Mesenchymal stem cell (in vitro differentiated cells and primary cell): ENCODE measurements at regions not wholly inside any gene's neighbourhood (a gene's known extent, or its start where the extent isn't known, plus 50 kb on each side); places are given as distances from the start of the nearest gene placed in this dataset.

Source experiments
- DNase-seq: peaks from one replicate; pipeline ENCODE4 v3.0.0-alpha.2; 2013
- H2AFZ ChIP-seq: one replicate; pipeline ENCODE4 v1.6.1; 2013; ENCODE audit warnings: low read depth, mild to moderate bottlenecking, control low read depth, inconsistent platforms, low read length, moderate library complexity
- H2AK5ac ChIP-seq: 2 replicates; pipeline ENCODE4 v1.6.1; 2013; ENCODE audit warnings: low read length, moderate library complexity, mild to moderate bottlenecking, inconsistent platforms; ENCODE audit not compliant: severe bottlenecking
- H2BK120ac ChIP-seq: one replicate; pipeline ENCODE4 v1.6.1; 2013; ENCODE audit warnings: low read depth, mild to moderate bottlenecking, inconsistent platforms, low read length, moderate library complexity
- H2BK12ac ChIP-seq, 2 experiments: one replicate each; pipeline ENCODE4 v1.6.1; 2013; ENCODE audit warnings: inconsistent platforms in 2 of 2, low read length in 2 of 2, mild to moderate bottlenecking in 2 of 2, moderate library complexity in 2 of 2, control low read depth in 1 of 2
- H2BK15ac ChIP-seq: one replicate; pipeline ENCODE4 v1.6.1; 2013; ENCODE audit warnings: mild to moderate bottlenecking, low read depth, inconsistent platforms; ENCODE audit not compliant: poor library complexity, severe bottlenecking
- H2BK5ac ChIP-seq: 2 replicates; pipeline ENCODE4 v1.6.1; 2013; ENCODE audit warnings: low read depth, mild to moderate bottlenecking, low read length, control low read depth, inconsistent platforms; ENCODE audit not compliant: poor library complexity, severe bottlenecking
- H3K14ac ChIP-seq, 2 experiments: one replicate each; pipeline ENCODE4 v1.6.1; 2013; ENCODE audit warnings: inconsistent platforms in 2 of 2, low read length in 2 of 2, control low read depth in 1 of 2, mild to moderate bottlenecking in 1 of 2, moderate library complexity in 1 of 2
- H3K18ac ChIP-seq, 2 experiments: one replicate each; pipeline ENCODE4 v1.6.1; 2013; ENCODE audit warnings: inconsistent platforms in 2 of 2, low read length in 2 of 2, control low read depth in 1 of 2, low read depth in 1 of 2, mild to moderate bottlenecking in 1 of 2
- H3K23ac ChIP-seq, 2 experiments: one replicate each; pipeline ENCODE4 v1.6.1; 2013; ENCODE audit warnings: inconsistent platforms in 2 of 2, low read length in 2 of 2, mild to moderate bottlenecking in 2 of 2, moderate library complexity in 2 of 2, control low read depth in 1 of 2
- H3K27ac ChIP-seq: 2 replicates; pipeline ENCODE4 v1.5.1; 2013; ENCODE audit warnings: mild to moderate bottlenecking, moderate library complexity, low read length, control low read depth, inconsistent platforms; ENCODE audit not compliant: poor library complexity, severe bottlenecking
- H3K27me3 ChIP-seq, 2 experiments: 2 replicates each; pipeline versions ENCODE4 v1.6.1 to v1.7.0; 2013; ENCODE audit warnings: low read length in 2 of 2, mild to moderate bottlenecking in 2 of 2, moderate library complexity in 2 of 2, control low read depth in 1 of 2, inconsistent platforms in 1 of 2; ENCODE audit not compliant: control insufficient read depth in 1 of 2, insufficient read depth in 1 of 2
- H3K36me3 ChIP-seq, 2 experiments: 2 replicates each; pipeline versions ENCODE4 v1.6.1 to v1.7.0; 2013; ENCODE audit warnings: low read length in 2 of 2, control low read depth in 1 of 2, inconsistent platforms in 1 of 2, low read depth in 1 of 2, mild to moderate bottlenecking in 1 of 2; ENCODE audit not compliant: insufficient read depth in 2 of 2, control insufficient read depth in 1 of 2
- H3K4ac ChIP-seq, 2 experiments: one replicate each; pipeline ENCODE4 v1.6.1; 2013; ENCODE audit warnings: inconsistent platforms in 2 of 2, low read length in 2 of 2, mild to moderate bottlenecking in 2 of 2, moderate library complexity in 2 of 2, control low read depth in 1 of 2, low read depth in 1 of 2
- H3K4me1 ChIP-seq: 2 replicates; pipeline ENCODE4 v1.6.1; 2013; ENCODE audit warnings: low read depth, low read length, control low read depth; ENCODE audit not compliant: control insufficient read depth, insufficient read depth
- H3K4me2 ChIP-seq: 2 replicates; pipeline ENCODE4 v1.6.1; 2013; ENCODE audit warnings: low read length, mild to moderate bottlenecking, inconsistent platforms; ENCODE audit not compliant: poor library complexity, severe bottlenecking
- H3K4me3 ChIP-seq, 2 experiments: 2 replicates each; pipeline versions ENCODE4 v1.5.1 to v1.7.0; 2013; ENCODE audit warnings: low read length in 2 of 2, mild to moderate bottlenecking in 2 of 2, control low read depth in 1 of 2, low read depth in 1 of 2; ENCODE audit not compliant: insufficient read depth in 1 of 2
- H3K79me1 ChIP-seq: replicated peaks from 2 replicates; pipeline ENCODE4 v1.6.1; 2013; ENCODE audit warnings: mild to moderate bottlenecking, control low read depth, low read length, inconsistent platforms; ENCODE audit not compliant: poor library complexity, severe bottlenecking
- H3K9ac ChIP-seq: 2 replicates; pipeline ENCODE4 v1.7.0; 2013; ENCODE audit warnings: mild to moderate bottlenecking, low read length, moderate library complexity
- H3K9me3 ChIP-seq: 2 replicates; pipeline ENCODE4 v1.7.0; 2013; ENCODE audit warnings: mild to moderate bottlenecking, low read length; ENCODE audit not compliant: control insufficient read depth
- H4K8ac ChIP-seq: one replicate; pipeline ENCODE4 v1.6.1; 2013; ENCODE audit warnings: inconsistent platforms, mild to moderate bottlenecking, low read length, moderate library complexity
- H4K91ac ChIP-seq: one replicate; pipeline ENCODE4 v1.6.1; 2013; ENCODE audit warnings: mild to moderate bottlenecking, low read length, inconsistent platforms
- WGBS: methylation state at CpG from one replicate; pipeline ENCODE4 v1.1.7; 2013; ENCODE audit warnings: mixed read lengths; 5-methylcytosine and 5-hydroxymethylcytosine counted together

DNA sequence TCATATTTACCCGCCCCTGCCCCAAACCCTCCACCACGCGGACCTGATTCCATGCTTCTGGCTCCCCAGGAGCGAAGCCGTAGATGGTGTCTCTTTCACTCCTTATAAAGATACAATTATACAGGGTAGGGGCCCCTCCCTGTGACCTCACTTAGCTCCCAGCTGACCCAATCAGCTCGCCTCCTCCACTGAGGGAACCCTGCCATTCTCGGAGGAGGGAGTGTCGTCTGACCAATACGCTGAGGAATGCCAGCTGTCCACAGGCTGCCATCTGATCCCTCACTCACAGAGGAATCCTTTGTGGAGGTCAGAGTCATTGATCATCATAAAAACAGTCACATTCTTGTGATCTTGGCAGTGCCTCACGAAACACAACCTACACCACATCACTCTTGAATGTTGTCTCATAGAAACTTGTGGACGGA lies 67.5 kb upstream of the INSIG1 start:
- Histone ChIP-seq H2BK15ac (no peak overlapping the region), H3K18ac (no peak overlapping the region), H3K4me2 (no peak overlapping the region), H3K4me1 (peaks cover 18% of the 10 kb centered on the region), H3K9me3 (no peaks in the 10 kb centered on the region), H3K14ac (no peak overlapping the region), H3K36me3 (no peaks in the 10 kb centered on the region), H4K8ac (no peak overlapping the region), H3K4ac (no peak overlapping the region), H2AFZ (no peak overlapping the region), H2BK120ac (no peak overlapping the region), H4K91ac (no peak overlapping the region), H3K23ac (no peak overlapping the region), H3K27me3 (peaks cover 0 to 3% of the 10 kb centered on the region in 2 experiments), H3K27ac (no peak overlapping the region), H3K79me1 (no peaks in the 10 kb centered on the region), H2BK12ac (no peak overlapping the region), H3K9ac (no peak overlapping the region), H2AK5ac (no peak overlapping the region), H2BK5ac (no peak overlapping the region), H3K4me3 (no peak overlapping the region)
- 63% methylated on average over 9 of the region's 11 CpGs for WGBS
- peak; percentile 91 for DNase-seq

DNA sequence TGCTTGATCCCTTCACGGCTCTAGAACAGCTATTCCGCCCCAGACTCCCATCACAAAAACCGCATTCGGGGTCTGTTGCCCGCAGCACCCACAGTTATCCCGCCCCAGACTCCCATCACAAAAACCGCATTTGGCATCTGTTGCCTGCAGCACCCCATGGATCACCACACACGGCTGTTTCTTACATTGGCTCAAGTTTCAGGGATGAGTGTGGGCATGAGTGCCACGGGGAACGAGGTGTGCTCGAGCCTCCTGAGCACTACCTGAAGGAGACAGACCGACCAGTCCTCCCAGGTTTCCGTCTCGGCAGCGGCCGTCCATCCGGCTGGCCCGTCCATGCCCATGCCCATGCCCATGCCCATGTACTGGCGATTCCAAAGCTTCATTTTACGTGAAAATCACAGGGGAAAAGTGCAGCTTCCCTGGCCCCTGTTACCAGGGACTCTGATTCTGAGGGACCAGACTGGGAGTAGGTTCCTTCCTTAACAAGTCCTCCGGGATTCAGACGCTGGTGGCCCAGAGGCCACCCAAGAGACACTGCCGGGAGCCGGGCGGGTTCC lies 66.4 kb upstream of the INSIG1 start:
- Histone ChIP-seq H3K36me3 (no peaks in the 10 kb centered on the region), H3K9me3 (no peaks in the 10 kb centered on the region), H2BK15ac (peak overlapping the region; percentile 33), H2BK120ac (no peak overlapping the region), H3K23ac (no peak overlapping the region), H2AK5ac (peak overlapping the region; percentile 35), H3K27ac (no peak overlapping the region), H2AFZ (no peak overlapping the region), H3K4me1 (peaks cover 19% of the 10 kb centered on the region), H4K8ac (peak overlapping the region; percentile 9), H3K14ac (no peak overlapping the region), H3K9ac (no peak overlapping the region), H3K4me3 (no peak overlapping the region), H4K91ac (no peak overlapping the region), H2BK12ac (no peak overlapping the region), H3K27me3 (peaks cover 0 to 3% of the 10 kb centered on the region in 2 experiments), H3K4me2 (no peak overlapping the region), H3K4ac (no peak overlapping the region), H3K79me1 (no peaks in the 10 kb centered on the region), H2BK5ac (no peak overlapping the region), H3K18ac (no peak overlapping the region)
- DNase-seq, result no peak
- 96% methylated on average over 25 of the region's 25 CpGs for WGBS

DNA sequence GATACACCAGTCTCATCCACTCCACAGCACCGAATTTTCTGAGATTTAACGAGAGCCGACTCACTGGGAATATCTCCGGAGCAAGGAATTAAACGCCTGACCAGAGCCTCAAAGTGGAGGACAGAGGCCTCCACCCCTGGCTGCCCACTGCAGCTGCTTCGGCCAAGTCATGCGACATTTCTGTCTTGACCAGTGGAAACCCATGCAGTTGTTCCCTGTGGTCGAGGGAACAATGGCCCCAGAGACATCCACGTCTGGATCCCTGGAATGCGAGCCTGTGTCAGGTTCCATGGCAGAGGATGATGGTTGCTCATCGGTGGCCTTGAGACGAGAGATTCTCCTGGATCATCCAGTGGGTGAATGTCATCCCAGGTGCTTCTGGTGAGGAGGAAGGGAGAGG lies 65.7 kb upstream of the INSIG1 start:
- no peaks in the 10 kb centered on the region for H3K9me3 ChIP-seq
- H3K4me2 ChIP-seq, result no peak overlapping the region
- no peaks in the 10 kb centered on the region for H3K79me1 ChIP-seq
- H2AK5ac ChIP-seq, result peak overlapping the region; percentile 17
- H4K8ac ChIP-seq, result no peak overlapping the region
- H3K18ac ChIP-seq, result no peak overlapping the region
- H3K23ac ChIP-seq, result no peak overlapping the region
- H2BK15ac ChIP-seq, result no peak overlapping the region
- H3K27me3 ChIP-seq, result peaks cover 0 to 3% of the 10 kb centered on the region in 2 experiments
- H3K9ac ChIP-seq, result no peak overlapping the region
- H2AFZ ChIP-seq, result no peak overlapping the region
- no peak overlapping the region for H3K4me3 ChIP-seq
- no peak overlapping the region for H3K4ac ChIP-seq
- no peak for DNase-seq
- H3K4me1 ChIP-seq, result peaks cover 19% of the 10 kb centered on the region
- H2BK12ac ChIP-seq, result no peak overlapping the region
- no peak overlapping the region for H2BK5ac ChIP-seq
- H3K36me3 ChIP-seq, result no peaks in the 10 kb centered on the region
- no peak overlapping the region for H3K14ac ChIP-seq
- WGBS, result 90% methylated on average over 12 of the region's 12 CpGs
- H2BK120ac ChIP-seq, result no peak overlapping the region
- H3K27ac ChIP-seq, result no peak overlapping the region
- no peak overlapping the region for H4K91ac ChIP-seq

DNA sequence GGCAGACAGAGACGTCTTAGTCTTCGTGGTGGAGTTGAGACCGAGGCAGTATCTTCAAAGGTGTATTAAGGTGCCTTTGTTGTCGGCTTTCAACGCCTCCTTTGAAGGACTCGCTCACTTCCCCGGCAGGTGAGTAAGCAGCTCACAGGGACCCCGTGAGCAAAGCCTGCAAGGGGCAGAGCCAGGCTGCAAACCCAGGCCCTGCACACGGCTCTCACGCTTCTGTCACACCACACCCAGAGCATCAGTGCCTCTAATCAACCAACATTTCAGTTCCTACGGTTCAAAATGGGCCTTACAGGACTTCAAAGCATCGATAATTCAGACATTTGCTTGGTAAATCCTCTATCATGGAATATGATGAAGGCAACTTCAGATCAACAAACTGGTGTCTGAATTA lies 64.8 kb upstream of the INSIG1 start:
- no peak overlapping the region for H3K4ac ChIP-seq
- no peaks in the 10 kb centered on the region for H3K79me1 ChIP-seq
- H3K23ac ChIP-seq, result no peak overlapping the region
- no peak overlapping the region for H4K8ac ChIP-seq
- no peak overlapping the region for H2BK5ac ChIP-seq
- WGBS, result 92% methylated on average over 11 of the region's 12 CpGs
- H2BK12ac ChIP-seq, result no peak overlapping the region
- H3K4me2 ChIP-seq, result no peak overlapping the region
- H3K4me1 ChIP-seq, result peaks cover 19% of the 10 kb centered on the region
- no peaks in the 10 kb centered on the region for H3K9me3 ChIP-seq
- H3K9ac ChIP-seq, result peak overlapping the region; percentile 37
- no peak overlapping the region for H4K91ac ChIP-seq
- H3K27ac ChIP-seq, result no peak overlapping the region
- H3K4me3 ChIP-seq, result no peak overlapping the region
- H2AFZ ChIP-seq, result no peak overlapping the region
- H3K14ac ChIP-seq, result no peak overlapping the region
- no peak overlapping the region for H2BK120ac ChIP-seq
- no peak for DNase-seq
- H2BK15ac ChIP-seq, result no peak overlapping the region
- H2AK5ac ChIP-seq, result no peak overlapping the region
- H3K27me3 ChIP-seq, result peaks cover 0 to under 1% of the 10 kb centered on the region in 2 experiments
- H3K36me3 ChIP-seq, result no peaks in the 10 kb centered on the region
- no peak overlapping the region for H3K18ac ChIP-seq
